HFFc6 (cell line): ENCODE measurements at regions not wholly inside any gene's neighbourhood (a gene's known extent, or its start where the extent isn't known, plus 50 kb on each side); places are given as distances from the start of the nearest gene placed in this dataset.

ENCODE experiments used
- DNase-seq: peaks from one replicate; pipeline ENCODE4 v3.0.0-alpha.2; 2018
- H3K27ac Mint-ChIP-seq: 2 replicates; pipeline ENCODE4 v1.8.0; 2020; ENCODE audit warnings: mild to moderate bottlenecking, mixed read lengths
- H3K27me3 Mint-ChIP-seq: 2 replicates; pipeline ENCODE4 v1.8.0; 2021; ENCODE audit warnings: mild to moderate bottlenecking, moderate library complexity, mixed read lengths; ENCODE audit not compliant: insufficient read depth
- H3K36me3 Mint-ChIP-seq: 2 replicates; pipeline ENCODE4 v1.8.0; 2021; ENCODE audit warnings: low read depth, mixed read lengths
- H3K4me1 Mint-ChIP-seq: 2 replicates; pipeline ENCODE4 v1.8.0; 2020; ENCODE audit warnings: low read depth, mixed read lengths
- H3K4me3 Mint-ChIP-seq: 2 replicates; pipeline ENCODE4 v1.8.0; 2020; ENCODE audit warnings: mild to moderate bottlenecking, moderate library complexity, mixed read lengths
- H3K9me3 Mint-ChIP-seq: 2 replicates; pipeline ENCODE4 v1.8.0; 2020; ENCODE audit warnings: mild to moderate bottlenecking, mixed read lengths
- TF ChIP-seq, protein P1 (sequence below): fragments of 200-600 bp; sonication (generic); IDR thresholded peaks from 2 replicates; pipeline ENCODE4 v1.5.0; 2021; ENCODE audit warnings: antibody characterized with exemption, mild to moderate bottlenecking

DNA sequence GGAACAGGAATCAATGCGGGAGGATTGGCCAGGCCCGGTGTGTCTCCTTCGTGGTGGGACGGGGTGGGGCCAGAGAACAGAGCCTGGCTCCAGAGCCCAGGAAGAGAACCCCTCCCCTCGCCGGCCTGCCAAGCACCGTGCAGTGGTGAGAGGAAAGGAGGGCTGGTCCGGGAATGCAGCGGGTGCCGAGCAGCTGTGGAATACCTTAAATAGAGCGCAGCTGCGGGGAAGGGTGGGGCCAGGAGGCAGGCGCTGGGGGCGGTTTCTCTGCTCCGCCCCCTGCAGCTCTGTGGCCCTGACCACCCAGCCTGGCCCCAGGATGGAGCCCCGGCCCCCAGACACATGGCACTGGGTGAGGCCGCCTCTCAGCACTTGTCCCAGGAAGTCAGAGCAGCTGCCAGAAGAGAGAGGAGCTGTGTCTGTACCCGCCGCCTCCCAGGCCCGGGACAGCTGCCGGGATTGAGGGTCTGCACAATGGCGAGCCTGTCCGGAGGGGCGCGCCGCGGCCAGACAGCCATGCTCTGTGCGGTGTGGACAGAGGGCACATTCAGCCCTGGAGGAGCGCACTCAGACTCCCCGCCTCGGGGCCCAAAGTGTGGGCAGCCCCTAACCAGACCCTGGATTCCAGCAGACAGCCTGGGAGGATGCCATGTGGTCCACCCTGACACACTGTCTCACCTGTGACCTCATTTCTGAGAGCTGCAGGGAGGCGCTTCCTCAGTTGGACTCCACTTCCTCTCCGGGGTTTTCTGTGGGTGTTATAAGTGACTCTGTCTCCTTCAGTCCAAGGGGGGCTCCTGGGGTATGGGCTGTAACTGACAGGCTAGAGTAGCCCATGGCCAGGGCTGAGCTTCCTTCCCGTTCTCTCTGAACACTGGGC lies 268.8 kb downstream of the SEC14L1 start:
- Mint-ChIP-seq H3K4me1 (peaks cover 80% of the 10 kb centered on the region), H3K36me3 (peaks cover 42% of the 10 kb centered on the region), H3K27ac (peak overlapping the region; percentile 84)

DNA sequence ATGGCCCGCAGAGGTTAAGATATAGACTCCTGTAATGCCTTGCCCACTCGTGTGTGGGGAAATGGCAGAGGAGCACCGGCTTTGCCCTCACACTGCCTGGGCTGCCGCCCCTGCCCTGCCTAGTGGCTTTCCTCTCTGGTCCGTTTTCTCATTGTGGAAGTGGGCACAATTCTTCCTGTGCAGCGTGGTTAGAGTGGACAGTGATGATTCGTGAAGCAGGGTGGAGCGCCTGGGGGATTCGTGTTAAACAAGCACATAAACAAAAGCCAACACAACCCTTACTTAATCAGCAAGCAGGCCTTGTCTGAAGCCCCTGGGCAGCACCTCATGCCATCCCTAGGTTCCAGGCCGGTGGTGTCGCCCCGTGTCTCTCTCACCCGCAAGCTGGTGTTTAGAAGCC lies 269.7 kb downstream of the SEC14L1 start:
- Mint-ChIP-seq H3K27me3 (peaks cover 18% of the 10 kb centered on the region), H3K4me3 (peak overlapping the region; percentile 9; the same call in 1 of the 2 replicates), H3K27ac (peak overlapping the region; percentile 68), H3K4me1 (peaks cover 71% of the 10 kb centered on the region), H3K9me3 (peaks cover 16% of the 10 kb centered on the region), H3K36me3 (peaks cover 36% of the 10 kb centered on the region)
- TF ChIP-seq, protein P1, sequence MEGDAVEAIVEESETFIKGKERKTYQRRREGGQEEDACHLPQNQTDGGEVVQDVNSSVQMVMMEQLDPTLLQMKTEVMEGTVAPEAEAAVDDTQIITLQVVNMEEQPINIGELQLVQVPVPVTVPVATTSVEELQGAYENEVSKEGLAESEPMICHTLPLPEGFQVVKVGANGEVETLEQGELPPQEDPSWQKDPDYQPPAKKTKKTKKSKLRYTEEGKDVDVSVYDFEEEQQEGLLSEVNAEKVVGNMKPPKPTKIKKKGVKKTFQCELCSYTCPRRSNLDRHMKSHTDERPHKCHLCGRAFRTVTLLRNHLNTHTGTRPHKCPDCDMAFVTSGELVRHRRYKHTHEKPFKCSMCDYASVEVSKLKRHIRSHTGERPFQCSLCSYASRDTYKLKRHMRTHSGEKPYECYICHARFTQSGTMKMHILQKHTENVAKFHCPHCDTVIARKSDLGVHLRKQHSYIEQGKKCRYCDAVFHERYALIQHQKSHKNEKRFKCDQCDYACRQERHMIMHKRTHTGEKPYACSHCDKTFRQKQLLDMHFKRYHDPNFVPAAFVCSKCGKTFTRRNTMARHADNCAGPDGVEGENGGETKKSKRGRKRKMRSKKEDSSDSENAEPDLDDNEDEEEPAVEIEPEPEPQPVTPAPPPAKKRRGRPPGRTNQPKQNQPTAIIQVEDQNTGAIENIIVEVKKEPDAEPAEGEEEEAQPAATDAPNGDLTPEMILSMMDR, result no peak
- no peak for DNase-seq

More for the DNA sequence above, 268.8 kb downstream of the SEC14L1 start:
- H3K9me3 Mint-ChIP-seq, result peaks cover 16% of the 10 kb centered on the region
- peak; percentile 28 for DNase-seq
- H3K27me3 Mint-ChIP-seq, result peaks cover 18% of the 10 kb centered on the region
- TF ChIP-seq, protein P1, result no peak
- peak overlapping the region; percentile 41; the same call in 1 of the 2 replicates for H3K4me3 Mint-ChIP-seq

DNA sequence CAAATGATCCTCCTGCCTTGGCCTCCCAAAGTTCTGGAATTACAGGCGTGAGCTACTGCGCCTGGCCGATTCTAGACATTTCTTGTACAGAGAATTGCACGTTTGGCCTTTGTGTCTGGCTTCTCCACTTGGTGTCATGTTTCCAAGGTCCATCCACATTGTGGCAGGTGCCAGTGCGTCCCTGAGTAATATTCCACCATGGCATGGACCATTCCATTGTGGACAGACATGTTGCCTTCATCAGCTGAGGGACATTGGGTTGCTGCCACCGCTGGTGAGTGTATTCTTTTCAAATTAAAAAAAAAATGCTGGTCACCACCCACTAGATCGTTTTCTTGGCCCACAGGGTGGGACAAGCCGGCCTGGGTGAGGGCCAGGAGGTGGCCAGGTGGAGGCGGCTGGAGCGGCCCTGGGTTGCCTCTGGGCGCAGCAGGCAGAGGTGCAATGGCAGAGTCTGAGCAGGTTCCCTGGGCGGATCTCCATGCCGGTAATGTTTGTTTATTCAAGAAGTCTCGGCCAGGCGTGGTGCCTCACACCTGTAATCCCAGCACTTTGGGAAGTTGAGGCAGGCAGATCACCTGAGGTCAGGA lies 274.1 kb downstream of the SEC14L1 start:
- H3K27ac Mint-ChIP-seq, result no peak overlapping the region
- no peak overlapping the region for H3K4me3 Mint-ChIP-seq
- TF ChIP-seq, protein P1, result no peak
- H3K4me1 Mint-ChIP-seq, result peaks cover 38% of the 10 kb centered on the region
- H3K27me3 Mint-ChIP-seq, result peaks cover 19% of the 10 kb centered on the region
- DNase-seq, result no peak
- peaks cover 29% of the 10 kb centered on the region for H3K36me3 Mint-ChIP-seq
- H3K9me3 Mint-ChIP-seq, result peaks cover 16% of the 10 kb centered on the region

DNA sequence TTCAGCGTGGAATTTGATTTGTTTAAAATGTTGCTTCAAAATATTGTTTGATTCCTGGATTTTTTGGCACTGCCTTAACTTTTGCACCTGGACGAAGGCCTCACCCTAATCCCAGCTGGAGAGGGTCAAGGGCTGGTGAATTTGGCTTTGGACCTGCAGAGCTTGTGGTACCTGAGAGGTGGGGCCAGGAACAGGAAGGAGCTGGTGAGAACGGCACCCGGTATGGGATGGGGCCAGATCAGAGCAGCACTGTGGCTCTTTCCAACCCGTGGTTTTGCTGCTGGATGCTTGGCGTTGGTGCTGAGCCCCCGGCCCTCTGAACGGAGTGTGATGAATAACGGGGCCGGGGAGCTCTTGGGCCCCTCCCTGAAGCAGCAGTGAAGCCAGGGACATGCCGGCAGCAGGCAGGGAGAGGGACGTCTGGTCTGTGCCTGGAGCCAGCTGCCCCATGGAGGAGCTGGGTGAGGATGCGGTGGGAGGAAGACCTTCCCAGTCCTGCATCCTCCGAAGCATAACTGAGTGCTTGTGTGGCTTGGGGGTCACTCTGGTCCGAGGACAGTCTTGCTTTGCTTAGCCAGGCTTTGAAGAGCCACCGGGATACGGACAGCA lies 275.4 kb downstream of the SEC14L1 start:
- Mint-ChIP-seq H3K9me3 (peaks cover 16% of the 10 kb centered on the region), H3K4me1 (peaks cover 38% of the 10 kb centered on the region), H3K36me3 (peaks cover 26% of the 10 kb centered on the region), H3K27me3 (peaks cover 13% of the 10 kb centered on the region), H3K27ac (no peak overlapping the region), H3K4me3 (no peak overlapping the region)
- TF ChIP-seq, protein P1, result no peak
- DNase-seq, result no peak

DNA sequence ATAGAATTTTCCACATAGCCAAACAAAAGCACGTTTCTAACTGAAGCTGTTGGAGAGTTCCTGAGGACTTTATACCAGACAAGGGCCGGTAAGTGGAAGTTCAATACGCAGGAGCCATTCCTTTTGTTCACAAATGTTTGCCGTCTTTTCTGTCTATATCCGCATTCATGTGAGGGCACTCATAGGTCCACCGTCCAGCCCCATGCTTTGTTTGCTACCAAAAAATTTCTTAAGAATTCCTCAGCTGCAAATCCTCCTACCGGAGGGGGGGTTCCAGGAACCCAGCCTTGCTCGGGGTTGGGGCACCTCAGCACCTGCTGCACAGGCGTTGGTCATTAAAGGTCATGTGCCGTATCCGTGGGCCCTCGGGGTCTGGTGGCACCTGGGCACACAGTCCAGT lies 276.8 kb downstream of the SEC14L1 start:
- H3K4me1 Mint-ChIP-seq, result peaks cover 39% of the 10 kb centered on the region

More for the DNA sequence above, 276.8 kb downstream of the SEC14L1 start:
- H3K27ac Mint-ChIP-seq, result 0 out of 2 replicates have a peak overlapping the region, but pooled peaks have one; percentile 17
- no peak overlapping the region for H3K4me3 Mint-ChIP-seq
- peaks cover 22% of the 10 kb centered on the region for H3K36me3 Mint-ChIP-seq
- TF ChIP-seq, protein P1, result no peak
- peaks cover 13% of the 10 kb centered on the region for H3K27me3 Mint-ChIP-seq
- DNase-seq, result no peak
- H3K9me3 Mint-ChIP-seq, result peaks cover 10% of the 10 kb centered on the region
